ENCODE measurements at regions not wholly inside any gene's neighbourhood (a gene's known extent, or its start where the extent isn't known, plus 50 kb on each side); places are given as distances from the start of the nearest gene placed in this dataset.

DNA sequence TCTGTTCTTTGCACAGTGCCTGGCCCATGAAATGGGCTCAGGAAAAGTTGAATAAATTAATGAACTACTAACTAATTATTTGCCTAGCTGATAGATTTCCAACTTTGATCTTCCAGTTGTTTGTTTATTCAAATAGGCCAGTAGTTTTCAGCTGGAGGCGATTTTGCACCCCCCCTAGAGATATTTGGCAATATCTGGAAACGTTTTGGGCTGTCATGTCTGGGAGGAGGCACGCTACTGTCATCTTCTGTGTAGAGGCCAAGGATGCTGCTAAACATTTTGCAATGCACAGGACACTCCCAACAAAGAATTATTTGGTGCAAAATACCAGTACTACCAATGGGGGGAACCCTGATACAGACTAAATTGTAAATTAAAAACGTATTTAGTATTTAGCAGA is 81.9 kb downstream of the VCX2 start:
- Mint-ChIP-seq H3K27me3 (ENCODE audit: unreplicated experiment) (no peaks in the 10 kb centered on the region), H3K9me3 (ENCODE audit: unreplicated experiment) (no peaks in the 10 kb centered on the region), H3K27ac (ENCODE audit: unreplicated experiment) (no peak overlapping the region), H3K4me1 (ENCODE audit: low read depth, unreplicated experiment) (no peaks in the 10 kb centered on the region), H3K36me3 (ENCODE audit: unreplicated experiment) (no peaks in the 10 kb centered on the region), H3K4me3 (ENCODE audit: unreplicated experiment) (no peak overlapping the region)
- DNase-seq: no peak
- TF ChIP-seq, protein P1, sequence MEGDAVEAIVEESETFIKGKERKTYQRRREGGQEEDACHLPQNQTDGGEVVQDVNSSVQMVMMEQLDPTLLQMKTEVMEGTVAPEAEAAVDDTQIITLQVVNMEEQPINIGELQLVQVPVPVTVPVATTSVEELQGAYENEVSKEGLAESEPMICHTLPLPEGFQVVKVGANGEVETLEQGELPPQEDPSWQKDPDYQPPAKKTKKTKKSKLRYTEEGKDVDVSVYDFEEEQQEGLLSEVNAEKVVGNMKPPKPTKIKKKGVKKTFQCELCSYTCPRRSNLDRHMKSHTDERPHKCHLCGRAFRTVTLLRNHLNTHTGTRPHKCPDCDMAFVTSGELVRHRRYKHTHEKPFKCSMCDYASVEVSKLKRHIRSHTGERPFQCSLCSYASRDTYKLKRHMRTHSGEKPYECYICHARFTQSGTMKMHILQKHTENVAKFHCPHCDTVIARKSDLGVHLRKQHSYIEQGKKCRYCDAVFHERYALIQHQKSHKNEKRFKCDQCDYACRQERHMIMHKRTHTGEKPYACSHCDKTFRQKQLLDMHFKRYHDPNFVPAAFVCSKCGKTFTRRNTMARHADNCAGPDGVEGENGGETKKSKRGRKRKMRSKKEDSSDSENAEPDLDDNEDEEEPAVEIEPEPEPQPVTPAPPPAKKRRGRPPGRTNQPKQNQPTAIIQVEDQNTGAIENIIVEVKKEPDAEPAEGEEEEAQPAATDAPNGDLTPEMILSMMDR (IDR thresholded peaks at IDR 0.05; ENCODE audit: partially characterized antibody, unreplicated experiment): no peak

DNA sequence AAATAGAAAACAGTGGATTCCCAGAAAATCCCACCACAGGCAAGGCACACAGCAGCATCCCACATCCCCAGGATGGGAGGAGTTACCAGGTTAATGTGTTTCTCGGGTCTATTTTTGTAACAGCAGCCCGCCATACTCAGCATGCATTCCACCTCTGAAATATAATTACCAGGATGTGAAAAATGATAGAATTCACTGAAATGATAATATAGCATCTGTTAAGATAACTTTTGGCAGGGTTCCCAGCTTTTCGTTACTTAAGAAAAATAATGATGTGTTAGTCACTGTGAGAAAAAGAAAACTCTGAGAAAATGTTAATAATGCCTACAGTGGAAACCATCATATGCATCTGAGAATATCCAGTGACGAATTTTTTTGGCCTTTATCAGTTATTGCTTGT is 87.1 kb downstream of the VCX2 start:
- H3K36me3 Mint-ChIP-seq (ENCODE audit: unreplicated experiment): no peaks in the 10 kb centered on the region
- H3K27ac Mint-ChIP-seq (ENCODE audit: unreplicated experiment): no peak overlapping the region
- no peak for DNase-seq
- no peak overlapping the region for H3K4me3 Mint-ChIP-seq (ENCODE audit: unreplicated experiment)
- H3K9me3 Mint-ChIP-seq (ENCODE audit: unreplicated experiment): no peaks in the 10 kb centered on the region
- H3K4me1 Mint-ChIP-seq (ENCODE audit: low read depth, unreplicated experiment): no peaks in the 10 kb centered on the region
- no peaks in the 10 kb centered on the region for H3K27me3 Mint-ChIP-seq (ENCODE audit: unreplicated experiment)
- TF ChIP-seq, protein P1 (IDR thresholded peaks at IDR 0.05; ENCODE audit: partially characterized antibody, unreplicated experiment): no peak

DNA sequence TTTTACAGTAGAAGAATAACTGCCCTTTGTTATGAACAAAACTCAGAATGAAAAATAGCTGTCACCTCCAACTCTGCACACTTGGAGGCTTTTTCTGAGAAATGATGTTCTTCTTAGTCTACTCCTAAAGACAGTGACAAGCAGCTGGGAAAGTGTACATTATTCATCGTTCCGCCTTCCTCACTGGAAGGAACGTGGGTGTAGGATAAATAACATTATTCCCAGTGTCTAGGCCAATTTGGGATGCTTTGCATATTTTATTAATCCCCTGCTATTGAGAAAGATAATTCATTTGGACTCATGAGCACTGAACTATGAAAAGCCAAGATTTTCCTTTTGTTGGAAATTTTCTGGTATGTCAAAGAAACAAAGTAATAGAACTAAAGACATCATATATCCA is 87.8 kb downstream of the VCX2 start:
- Mint-ChIP-seq H3K9me3 (ENCODE audit: unreplicated experiment) (no peaks in the 10 kb centered on the region), H3K27ac (ENCODE audit: unreplicated experiment) (no peak overlapping the region), H3K36me3 (ENCODE audit: unreplicated experiment) (no peaks in the 10 kb centered on the region), H3K27me3 (ENCODE audit: unreplicated experiment) (no peaks in the 10 kb centered on the region), H3K4me1 (ENCODE audit: low read depth, unreplicated experiment) (no peaks in the 10 kb centered on the region), H3K4me3 (ENCODE audit: unreplicated experiment) (no peak overlapping the region)
- no peak for DNase-seq
- TF ChIP-seq, protein P1 (IDR thresholded peaks at IDR 0.05; ENCODE audit: partially characterized antibody, unreplicated experiment): no peak

DNA sequence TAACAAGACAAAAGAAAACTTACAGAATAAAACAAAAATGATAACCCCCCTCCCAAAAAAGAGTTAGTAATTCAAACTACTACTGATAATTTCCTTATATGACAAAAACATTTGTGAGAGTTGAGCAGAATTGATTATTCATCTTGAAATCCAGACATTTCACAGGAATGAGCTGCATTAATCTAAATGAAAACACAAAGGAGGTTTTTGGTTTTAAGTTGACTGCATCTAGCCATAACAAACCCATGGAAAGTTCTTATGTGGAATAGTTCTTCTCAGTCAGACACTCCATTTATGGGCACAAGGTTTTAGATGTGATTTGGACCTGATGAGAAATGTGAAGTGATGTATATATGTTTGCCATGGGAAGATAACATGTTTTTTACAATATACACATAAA is 95.4 kb downstream of the VCX2 start:
- Mint-ChIP-seq H3K4me3 (ENCODE audit: unreplicated experiment) (no peak overlapping the region), H3K27ac (ENCODE audit: unreplicated experiment) (no peak overlapping the region), H3K4me1 (ENCODE audit: low read depth, unreplicated experiment) (no peaks in the 10 kb centered on the region), H3K9me3 (ENCODE audit: unreplicated experiment) (no peaks in the 10 kb centered on the region), H3K27me3 (ENCODE audit: unreplicated experiment) (no peaks in the 10 kb centered on the region), H3K36me3 (ENCODE audit: unreplicated experiment) (no peaks in the 10 kb centered on the region)
- TF ChIP-seq, protein P1 (IDR thresholded peaks at IDR 0.05; ENCODE audit: partially characterized antibody, unreplicated experiment): no peak
- DNase-seq: no peak

DNA sequence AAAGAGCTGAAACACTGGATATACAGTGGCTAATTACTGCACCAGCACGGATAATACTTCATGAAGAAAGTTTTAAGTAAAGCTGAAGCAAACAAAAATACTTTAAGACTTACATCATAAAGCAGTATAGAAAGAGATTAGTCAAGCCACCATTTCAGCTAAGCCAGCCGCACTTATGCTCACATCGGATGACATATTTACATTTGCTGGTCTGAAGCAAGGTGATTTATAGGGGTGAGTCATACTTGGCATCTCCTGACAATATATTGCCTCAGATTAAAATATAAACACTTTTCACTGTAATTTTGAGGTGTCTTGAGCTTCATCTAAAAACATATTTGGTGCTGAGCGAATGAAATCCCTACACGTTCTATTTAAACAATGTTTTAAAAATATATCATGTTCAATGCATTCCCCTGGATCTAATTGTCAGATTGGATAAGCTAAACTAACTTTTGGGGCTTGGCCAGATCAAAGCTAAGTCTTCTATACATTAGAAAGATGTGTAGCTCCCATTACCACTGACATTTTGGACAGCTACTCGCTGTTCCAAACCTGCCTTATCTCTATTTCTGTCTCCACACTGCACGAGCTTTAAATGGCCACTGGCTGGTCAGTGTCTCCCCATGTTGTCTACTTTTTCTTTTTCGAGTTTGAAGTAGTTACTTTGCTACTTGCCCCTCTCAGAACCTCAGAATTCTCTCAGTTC is 103.2 kb downstream of the VCX2 start:
- Mint-ChIP-seq H3K4me3 (ENCODE audit: unreplicated experiment) (no peak overlapping the region), H3K27ac (ENCODE audit: unreplicated experiment) (no peak overlapping the region), H3K36me3 (ENCODE audit: unreplicated experiment) (no peaks in the 10 kb centered on the region), H3K9me3 (ENCODE audit: unreplicated experiment) (no peaks in the 10 kb centered on the region), H3K27me3 (ENCODE audit: unreplicated experiment) (no peaks in the 10 kb centered on the region), H3K4me1 (ENCODE audit: low read depth, unreplicated experiment) (no peaks in the 10 kb centered on the region)
- no peak for DNase-seq
- TF ChIP-seq, protein P1 (IDR thresholded peaks at IDR 0.05; ENCODE audit: partially characterized antibody, unreplicated experiment): no peak

Data from glutamatergic neuron (in vitro differentiated cells).